GM08714 (cell line): ENCODE measurements at regions not wholly inside any gene's neighbourhood (a gene's known extent, or its start where the extent isn't known, plus 50 kb on each side); places are given as distances from the start of the nearest gene placed in this dataset.

Experiments
- H3K4me3 ChIP-seq: fragments of 200-500 bp; sonication (Bioruptor generic); 2 replicates; pipeline ENCODE4 v1.5.1; 2014; ENCODE audit warnings: mild to moderate bottlenecking, low read length, inconsistent platforms
- ZNF274 ChIP-seq: IDR thresholded peaks from 2 replicates; pipeline ENCODE4 v1.6.1; 2012; ENCODE audit warnings: mild to moderate bottlenecking, low read depth, low read length

DNA sequence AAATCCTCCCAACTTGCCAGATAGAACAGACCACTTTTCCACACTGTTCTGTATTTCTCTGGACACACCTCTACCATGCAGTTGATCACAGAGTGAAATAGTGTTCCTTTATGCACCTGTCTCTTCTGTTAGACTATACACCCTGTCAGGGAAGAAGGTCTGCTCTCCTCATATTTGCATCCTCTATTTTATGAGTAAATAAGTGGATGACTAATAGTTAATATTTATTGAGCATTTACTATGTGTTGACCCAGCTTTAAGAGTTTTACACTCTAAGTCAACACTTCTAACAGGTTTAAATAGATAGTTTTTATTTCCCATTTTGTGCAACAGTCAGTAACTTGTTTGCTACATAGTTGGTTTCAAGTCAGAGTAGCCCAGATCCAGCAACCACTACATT lies 452.8 kb upstream of the MPDZ start:
- no peak overlapping the region for H3K4me3 ChIP-seq
- TF ChIP-seq ZNF274 = no peak

DNA sequence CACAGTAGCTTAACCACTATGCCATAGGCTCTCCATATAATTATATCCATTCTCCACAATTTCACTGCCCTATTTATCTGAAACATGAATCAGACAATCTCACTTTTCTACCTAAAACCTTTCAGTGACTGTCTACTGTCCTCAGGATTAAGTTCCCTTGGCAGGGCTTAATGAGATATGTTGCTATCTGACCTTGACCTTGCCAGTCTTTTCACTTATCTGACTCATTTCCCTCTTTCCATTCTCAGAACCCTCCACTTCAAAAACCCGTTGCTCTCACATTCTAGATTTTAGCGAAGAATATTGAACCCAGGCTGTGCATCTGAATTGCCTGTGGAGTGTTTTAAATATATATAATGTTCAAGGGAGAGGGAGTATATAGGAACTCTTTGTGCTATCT lies 452.1 kb upstream of the MPDZ start:
- no peak overlapping the region for H3K4me3 ChIP-seq
- no peak for TF ChIP-seq ZNF274

GRCh38 chr9:13729955-13730354 lies 450.5 kb upstream of the MPDZ start:
- TF ChIP-seq ZNF274 = no peak
- no peak overlapping the region for H3K4me3 ChIP-seq

GRCh38 chr9:13728917-13729811 lies 449.7 kb upstream of the MPDZ start:
- no peak overlapping the region for H3K4me3 ChIP-seq
- no peak for TF ChIP-seq ZNF274

GRCh38 chr9:13728131-13728530 lies 448.6 kb upstream of the MPDZ start:
- no peak overlapping the region for H3K4me3 ChIP-seq
- TF ChIP-seq ZNF274 = no peak

- no peak overlapping the region for H3K4me3 ChIP-seq
- no peak for TF ChIP-seq ZNF274
These were observed 447.3 kb upstream of the MPDZ start for GRCh38 chr9:13726746-13727145.

DNA sequence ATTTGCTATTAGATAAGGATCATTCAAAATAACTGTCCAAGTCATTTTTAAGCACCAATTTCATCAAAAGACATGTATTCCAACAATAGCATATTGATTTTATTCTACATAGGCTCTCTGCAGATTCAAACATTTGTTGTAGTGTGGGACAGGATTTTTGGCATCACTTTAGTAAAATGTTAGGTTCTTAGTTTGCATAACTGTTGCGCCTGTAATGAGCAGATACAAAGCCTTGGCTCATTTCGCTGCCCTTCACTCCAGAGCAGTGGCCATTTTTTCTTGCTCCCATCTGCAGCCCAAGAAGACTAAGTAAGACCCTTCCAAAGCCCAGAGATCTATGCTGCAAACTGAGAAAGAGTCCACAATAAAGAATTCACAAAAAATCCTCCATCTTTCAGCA lies 446.0 kb upstream of the MPDZ start:
- H3K4me3 ChIP-seq = no peak overlapping the region
- TF ChIP-seq ZNF274 = no peak

GRCh38 chr9:13721481-13722235 lies 442.2 kb upstream of the MPDZ start:
- TF ChIP-seq ZNF274 = no peak
- H3K4me3 ChIP-seq = no peak overlapping the region

DNA sequence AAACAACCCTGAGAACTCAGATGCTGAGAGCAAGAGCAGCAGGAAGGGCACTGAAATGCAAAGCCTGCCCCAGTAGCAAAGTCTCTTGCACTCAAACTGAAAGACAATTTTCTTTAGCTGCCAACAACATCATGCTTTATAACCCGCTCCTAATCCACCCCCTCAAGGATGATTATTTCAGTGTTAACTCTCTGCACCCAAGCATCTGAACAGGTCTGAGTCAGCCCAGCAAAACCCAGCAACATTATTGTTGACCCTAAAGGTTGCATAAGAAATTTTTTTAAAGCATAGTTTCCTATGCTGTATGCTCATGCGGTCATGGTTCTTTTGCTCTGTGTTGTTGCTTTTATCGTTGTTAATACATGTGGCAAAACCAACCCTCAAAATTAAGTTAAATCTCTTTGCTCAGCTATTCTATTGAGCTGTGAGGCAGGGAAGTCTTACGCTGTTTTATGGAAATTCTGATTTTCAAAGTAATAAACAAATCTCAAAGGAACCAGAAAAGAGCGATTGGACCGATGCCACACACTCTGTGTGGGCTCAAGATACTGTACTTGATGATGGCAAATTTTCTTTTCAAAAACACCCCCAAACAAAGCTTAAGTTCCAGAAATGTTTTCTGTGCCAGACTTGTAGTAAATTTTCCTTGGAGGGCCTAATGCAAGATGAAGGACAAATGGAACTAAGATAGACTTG lies 440.6 kb upstream of the MPDZ start:
- no peak for TF ChIP-seq ZNF274
- no peak overlapping the region for H3K4me3 ChIP-seq

GRCh38 chr9:13719446-13719845 lies 440.0 kb upstream of the MPDZ start:
- TF ChIP-seq ZNF274 = no peak
- no peak overlapping the region for H3K4me3 ChIP-seq

DNA sequence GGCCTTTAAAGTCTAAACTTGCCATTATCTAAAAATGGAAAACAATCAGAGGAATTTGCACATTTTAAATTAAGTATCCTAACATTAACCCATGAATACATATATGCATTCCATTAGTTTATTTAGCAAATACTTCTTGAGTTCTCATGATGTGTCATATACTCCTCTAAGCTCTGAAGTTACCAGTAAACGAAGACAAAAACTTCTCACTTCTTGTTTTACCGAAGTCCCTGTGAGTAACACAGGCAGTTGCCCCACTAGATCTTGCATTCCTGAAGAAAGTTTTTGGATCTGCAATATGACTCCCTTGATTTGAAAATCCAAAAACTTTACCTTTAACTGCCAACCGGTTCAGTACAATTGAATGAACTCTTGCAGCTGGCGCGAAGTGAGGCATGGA lies 439.0 kb upstream of the MPDZ start:
- no peak for TF ChIP-seq ZNF274
- no peak overlapping the region for H3K4me3 ChIP-seq

DNA sequence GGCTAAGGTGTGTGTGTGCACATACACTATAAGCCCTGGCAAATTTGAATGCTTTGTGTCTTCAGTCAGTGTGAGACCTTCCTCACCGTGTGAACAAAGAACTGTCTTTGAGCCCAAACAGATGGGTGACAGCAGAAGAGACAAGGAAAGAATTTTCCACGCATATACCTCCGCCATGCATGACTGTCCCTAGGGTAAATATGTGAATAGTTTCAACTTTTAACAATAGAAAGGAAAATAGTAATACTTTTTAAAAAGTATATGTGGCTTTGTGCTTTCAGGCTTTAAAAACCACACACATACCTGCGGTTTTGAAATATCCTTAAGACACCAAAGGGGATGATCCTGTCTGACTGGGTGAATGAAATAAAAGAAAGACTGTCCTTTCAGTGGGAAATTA lies 438.6 kb upstream of the MPDZ start:
- no peak for TF ChIP-seq ZNF274
- H3K4me3 ChIP-seq = no peak overlapping the region

DNA sequence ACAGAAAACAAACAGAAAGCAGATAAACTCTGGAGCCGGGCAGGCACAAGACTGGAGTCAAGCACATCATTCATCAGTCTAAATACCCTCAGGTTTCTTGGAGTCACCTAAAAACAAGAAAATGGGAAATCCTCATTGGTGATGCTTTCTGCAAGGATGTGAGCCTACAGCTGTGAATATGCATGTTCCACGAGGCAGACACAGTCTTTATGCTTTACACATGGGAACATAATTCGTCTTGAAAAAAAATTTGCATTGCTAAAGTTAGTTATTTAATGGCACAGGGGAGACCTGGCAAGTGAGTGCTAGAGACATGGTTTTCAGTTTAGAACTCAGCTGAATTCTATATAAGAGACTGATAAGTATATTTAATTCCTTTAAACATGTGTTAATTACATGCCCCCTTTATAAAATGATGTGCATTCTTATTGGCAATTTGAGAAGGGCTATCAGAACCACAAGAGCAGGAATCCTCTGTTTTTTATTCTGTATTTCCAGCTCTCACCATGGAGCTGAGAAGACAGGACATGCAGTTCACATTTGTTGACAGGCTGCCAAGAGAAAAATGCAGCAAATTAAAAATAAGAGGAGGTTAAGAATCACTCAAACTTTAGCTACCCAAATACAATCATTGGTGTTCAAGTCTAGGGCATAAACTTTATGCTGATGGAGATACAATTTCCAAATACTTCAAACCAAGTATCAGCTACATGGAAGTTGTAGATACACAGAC lies 438.0 kb upstream of the MPDZ start:
- H3K4me3 ChIP-seq = no peak overlapping the region
- TF ChIP-seq ZNF274 = no peak

GRCh38 chr9:13716601-13717321 lies 437.3 kb upstream of the MPDZ start:
- TF ChIP-seq ZNF274 = no peak
- no peak overlapping the region for H3K4me3 ChIP-seq
